Esophagus squamous epithelium (tissue), 4 donors: ENCODE measurements at regions not wholly inside any gene's neighbourhood (a gene's known extent, or its start where the extent isn't known, plus 50 kb on each side); places are given as distances from the start of the nearest gene placed in this dataset.

Experiments
- POLR2A ChIP-seq, 4 donors: fragments of 450-650 bp; IDR thresholded peaks; one replicate each; pipeline ENCODE4 v1.6.1; 2017; ENCODE audit warnings: antibody characterized with exemption in 4 of 4, mild to moderate bottlenecking in 4 of 4, moderate library complexity in 3 of 4
- TF ChIP-seq, protein P1 (sequence below), 6 experiments: fragments of 450-650 bp in 4 of 6; fragments of 200-600 bp in 2 of 6; sonication (generic) in 2 of 6; IDR thresholded peaks; one replicate each; pipeline ENCODE4 v1.5.1; 2016 to 2019; ENCODE audit warnings: antibody characterized with exemption in 6 of 6, mild to moderate bottlenecking in 4 of 6, moderate library complexity in 4 of 6

DNA sequence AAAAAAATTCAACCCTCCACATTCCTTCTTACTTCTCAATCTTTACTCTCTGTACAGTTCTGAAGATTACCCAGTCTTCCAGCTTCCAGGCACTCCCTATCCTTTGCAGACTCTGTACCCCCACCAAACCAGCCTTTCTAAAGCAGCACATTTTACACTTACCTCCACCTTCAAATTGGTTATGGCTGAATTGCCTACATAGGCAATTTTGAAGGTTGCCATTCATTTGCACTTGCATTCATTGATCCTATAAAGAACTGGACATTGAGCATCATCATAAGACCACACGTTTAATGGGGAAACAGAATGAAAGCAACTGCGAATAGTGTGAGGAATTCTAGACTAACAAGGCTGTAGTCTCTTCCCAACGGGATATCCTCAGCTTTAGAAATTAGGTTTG, 233.4 kb downstream of the TRIB2 start:
- TF ChIP-seq, protein P1, sequence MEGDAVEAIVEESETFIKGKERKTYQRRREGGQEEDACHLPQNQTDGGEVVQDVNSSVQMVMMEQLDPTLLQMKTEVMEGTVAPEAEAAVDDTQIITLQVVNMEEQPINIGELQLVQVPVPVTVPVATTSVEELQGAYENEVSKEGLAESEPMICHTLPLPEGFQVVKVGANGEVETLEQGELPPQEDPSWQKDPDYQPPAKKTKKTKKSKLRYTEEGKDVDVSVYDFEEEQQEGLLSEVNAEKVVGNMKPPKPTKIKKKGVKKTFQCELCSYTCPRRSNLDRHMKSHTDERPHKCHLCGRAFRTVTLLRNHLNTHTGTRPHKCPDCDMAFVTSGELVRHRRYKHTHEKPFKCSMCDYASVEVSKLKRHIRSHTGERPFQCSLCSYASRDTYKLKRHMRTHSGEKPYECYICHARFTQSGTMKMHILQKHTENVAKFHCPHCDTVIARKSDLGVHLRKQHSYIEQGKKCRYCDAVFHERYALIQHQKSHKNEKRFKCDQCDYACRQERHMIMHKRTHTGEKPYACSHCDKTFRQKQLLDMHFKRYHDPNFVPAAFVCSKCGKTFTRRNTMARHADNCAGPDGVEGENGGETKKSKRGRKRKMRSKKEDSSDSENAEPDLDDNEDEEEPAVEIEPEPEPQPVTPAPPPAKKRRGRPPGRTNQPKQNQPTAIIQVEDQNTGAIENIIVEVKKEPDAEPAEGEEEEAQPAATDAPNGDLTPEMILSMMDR (IDR thresholded peaks at IDR 0.05): no peak
- no peak for TF ChIP-seq POLR2A (IDR thresholded peaks at IDR 0.05)
